Kidney (tissue), 13 donors: ENCODE measurements at regions not wholly inside any gene's neighbourhood (a gene's known extent, or its start where the extent isn't known, plus 50 kb on each side); places are given as distances from the start of the nearest gene placed in this dataset.

Experiments used
- DNase-seq, 5 donors: peaks; one replicate each; pipeline ENCODE4 v3.0.0-alpha.2; 2013 to 2020
- FAIRE-seq: peaks from 2 replicates; lab custom pipeline; 2012; peaks lifted over from hg19 to GRCh38; lab: Jason Lieb, UNC
- H3K27ac ChIP-seq, 2 donors: one replicate each; pipeline ENCODE4 v1.7.0; 2013; ENCODE audit warnings: low read depth in 2 of 2, low read length in 2 of 2, inconsistent platforms in 1 of 2
- H3K27me3 ChIP-seq: one replicate; pipeline ENCODE4 v1.7.1; 2013; ENCODE audit warnings: low read length, inconsistent platforms; ENCODE audit not compliant: control insufficient read depth, insufficient read depth
- H3K36me3 ChIP-seq, 3 donors: one replicate each; pipeline versions ENCODE4 v1.7.0 to v1.7.1; 2013; ENCODE audit warnings: low read length in 3 of 3, control low read depth in 1 of 3, inconsistent platforms in 1 of 3; ENCODE audit not compliant: insufficient read depth in 3 of 3, control insufficient read depth in 2 of 3
- H3K4me1 ChIP-seq, 3 donors: one replicate each; pipeline versions ENCODE4 v1.7.0 to v1.7.1; 2013; ENCODE audit warnings: low read length in 3 of 3, inconsistent platforms in 1 of 3, low read depth in 1 of 3; ENCODE audit not compliant: control insufficient read depth in 2 of 3, insufficient read depth in 2 of 3
- H3K4me3 ChIP-seq, 3 donors: one replicate each; pipeline versions ENCODE4 v1.7.0 to v1.8.1; 2013; ENCODE audit warnings: low read length in 3 of 3, control low read depth in 1 of 3, inconsistent platforms in 1 of 3
- H3K9ac ChIP-seq, 3 donors: one replicate each; pipeline versions ENCODE4 v1.7.0 to v1.7.1; 2013; ENCODE audit warnings: low read length in 3 of 3, control low read depth in 1 of 3, inconsistent platforms in 1 of 3
- H3K9me3 ChIP-seq, 3 donors: one replicate each; pipeline versions ENCODE4 v1.7.0 to v1.7.1; 2013; ENCODE audit warnings: low read length in 3 of 3, control low read depth in 1 of 3, inconsistent platforms in 1 of 3; ENCODE audit not compliant: control insufficient read depth in 2 of 3, insufficient read depth in 1 of 3
- intact Hi-C: fragments of 100-400 bp; cut with DNase I; formaldehyde crosslinking; loops from one replicate; pipeline ENCODE4 v1.11.1; 2022
- TF ChIP-seq, protein P1 (sequence below): IDR thresholded peaks from 3 replicates; pipeline ENCODE4 v1.5.1; 2012; ENCODE audit warnings: mild to moderate bottlenecking, moderate library complexity, borderline replicate concordance; ENCODE audit not compliant: insufficient read depth; ENCODE audit errors: extremely low read depth
- donor health status: control.
- donor health status: control.
- donor health status: control.
- donor health status: control.
- donor health status: control.
- donor health status: DM: yes; HTN: yes; CAD: no.
- donor health status: Normal renal cell carcinoma (clear cell type).

DNA sequence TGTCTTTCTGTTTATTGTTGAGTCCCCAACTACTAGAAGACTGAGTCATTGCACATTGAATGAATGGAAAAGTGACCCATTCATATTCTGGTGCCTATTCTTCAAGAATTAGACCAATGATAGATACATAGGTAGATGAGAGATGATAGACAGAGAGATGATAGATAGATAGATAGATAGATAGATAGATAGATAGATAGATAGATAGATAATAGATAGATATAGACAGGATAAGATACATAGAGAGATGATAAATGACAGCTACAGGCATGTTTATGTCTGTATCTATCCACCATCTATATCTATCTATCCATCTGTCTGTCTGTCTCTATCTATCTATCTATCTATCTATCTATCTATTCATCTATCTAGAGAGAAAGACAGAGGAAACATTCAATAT is 170.3 kb upstream of the ARRDC4 start:
- DNase-seq (no peak), FAIRE-seq (no peak)
- Histone ChIP-seq H3K4me3 (no peak overlapping the region), H3K27ac (no peak overlapping the region), H3K4me1 (no peaks in the 10 kb centered on the region), H3K27me3 (no peaks in the 10 kb centered on the region), H3K9ac (no peak overlapping the region), H3K9me3 (no peaks in the 10 kb centered on the region), H3K36me3 (no peaks in the 10 kb centered on the region)
- TF ChIP-seq, protein P1, sequence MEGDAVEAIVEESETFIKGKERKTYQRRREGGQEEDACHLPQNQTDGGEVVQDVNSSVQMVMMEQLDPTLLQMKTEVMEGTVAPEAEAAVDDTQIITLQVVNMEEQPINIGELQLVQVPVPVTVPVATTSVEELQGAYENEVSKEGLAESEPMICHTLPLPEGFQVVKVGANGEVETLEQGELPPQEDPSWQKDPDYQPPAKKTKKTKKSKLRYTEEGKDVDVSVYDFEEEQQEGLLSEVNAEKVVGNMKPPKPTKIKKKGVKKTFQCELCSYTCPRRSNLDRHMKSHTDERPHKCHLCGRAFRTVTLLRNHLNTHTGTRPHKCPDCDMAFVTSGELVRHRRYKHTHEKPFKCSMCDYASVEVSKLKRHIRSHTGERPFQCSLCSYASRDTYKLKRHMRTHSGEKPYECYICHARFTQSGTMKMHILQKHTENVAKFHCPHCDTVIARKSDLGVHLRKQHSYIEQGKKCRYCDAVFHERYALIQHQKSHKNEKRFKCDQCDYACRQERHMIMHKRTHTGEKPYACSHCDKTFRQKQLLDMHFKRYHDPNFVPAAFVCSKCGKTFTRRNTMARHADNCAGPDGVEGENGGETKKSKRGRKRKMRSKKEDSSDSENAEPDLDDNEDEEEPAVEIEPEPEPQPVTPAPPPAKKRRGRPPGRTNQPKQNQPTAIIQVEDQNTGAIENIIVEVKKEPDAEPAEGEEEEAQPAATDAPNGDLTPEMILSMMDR, result no peak
- intact Hi-C loops, result no loop called here

DNA sequence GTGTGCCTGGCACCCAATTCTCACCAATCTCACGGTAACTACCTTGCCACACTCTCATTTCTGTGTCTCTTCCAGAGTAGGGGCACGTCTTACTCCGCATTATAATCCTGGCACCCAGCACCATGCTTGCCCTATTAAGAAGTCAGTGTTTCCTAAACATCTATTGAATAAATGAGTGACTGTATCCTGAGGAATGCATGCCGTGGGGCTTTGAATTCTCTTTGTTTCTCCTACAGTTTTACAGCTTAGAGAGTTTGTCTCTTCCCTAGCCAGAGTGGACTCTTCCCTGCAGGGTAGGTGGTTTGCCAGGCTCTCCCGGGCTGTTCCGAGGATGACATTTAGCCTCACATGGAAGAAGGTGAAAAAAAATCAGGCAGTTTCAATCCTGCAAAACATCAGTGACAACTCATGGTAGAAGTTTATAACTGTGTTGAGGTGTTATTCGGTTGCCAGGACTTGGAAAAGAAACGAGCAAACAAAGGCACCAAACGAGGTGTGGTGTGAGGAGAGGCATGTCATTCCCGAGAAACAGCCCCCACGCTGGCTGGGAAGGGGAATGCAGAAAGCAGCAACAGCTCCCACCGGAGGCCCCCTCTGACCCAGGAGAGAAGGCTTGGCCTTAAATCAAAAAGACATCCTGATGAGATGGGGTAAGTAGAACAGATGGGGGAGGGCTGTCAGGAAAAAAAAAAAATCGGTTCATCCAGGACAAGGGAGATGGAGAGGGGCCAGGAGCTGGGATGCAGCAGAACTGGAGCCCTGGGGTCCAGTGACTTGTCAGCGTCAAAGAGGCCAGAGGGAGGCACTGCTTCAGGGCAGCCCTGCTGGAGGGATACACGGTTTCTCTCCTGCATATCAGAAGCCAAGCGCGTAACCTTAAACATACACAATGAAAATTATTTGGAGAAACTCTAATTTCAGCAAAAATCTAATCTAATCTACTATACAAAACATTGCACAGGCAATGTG is 168.4 kb upstream of the ARRDC4 start:
- H3K27ac ChIP-seq, result no peak overlapping the region
- H3K4me1 ChIP-seq, result no peaks in the 10 kb centered on the region
- no peak for FAIRE-seq
- TF ChIP-seq, protein P1, result no peak
- intact Hi-C loops, result no loop called here
- H3K4me3 ChIP-seq, result no peak overlapping the region
- no peaks in the 10 kb centered on the region for H3K27me3 ChIP-seq
- H3K9me3 ChIP-seq, result no peaks in the 10 kb centered on the region
- H3K9ac ChIP-seq, result no peak overlapping the region
- H3K36me3 ChIP-seq, result no peaks in the 10 kb centered on the region
- peak in 4 of 5 donors; percentile 79 to 88 (median 82) for DNase-seq

DNA sequence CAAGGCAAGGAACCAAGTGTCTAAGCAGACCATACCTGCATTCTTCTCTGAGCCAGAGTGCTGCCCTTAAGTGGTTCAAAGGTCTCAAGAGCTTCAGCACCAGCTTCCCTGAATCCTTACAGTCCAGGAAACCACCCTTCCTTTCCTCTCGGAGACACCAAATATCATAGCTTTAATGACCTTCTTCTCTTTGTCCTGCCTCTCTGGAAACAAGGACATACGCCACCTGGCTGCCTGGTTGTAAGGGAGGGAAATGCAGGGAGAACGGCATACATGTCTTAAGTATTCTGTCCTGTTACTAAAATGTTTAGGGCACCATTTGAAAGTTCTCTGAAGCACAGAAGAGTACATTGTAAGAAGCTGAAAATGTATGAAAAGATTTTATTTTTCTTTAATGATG is 155.6 kb upstream of the ARRDC4 start:
- no peaks in the 10 kb centered on the region for H3K4me1 ChIP-seq
- no peaks in the 10 kb centered on the region for H3K9me3 ChIP-seq
- H3K9ac ChIP-seq, result no peak overlapping the region
- H3K36me3 ChIP-seq, result no peaks in the 10 kb centered on the region
- FAIRE-seq (no peak), DNase-seq (peak in 2 of 5 donors; percentile 17 to 23)
- H3K27ac ChIP-seq, result no peak overlapping the region
- no peaks in the 10 kb centered on the region for H3K27me3 ChIP-seq
- TF ChIP-seq, protein P1, result no peak
- intact Hi-C loops, result no loop called here
- no peak overlapping the region for H3K4me3 ChIP-seq
